ENCODE measurements at regions not wholly inside any gene's neighbourhood (a gene's known extent, or its start where the extent isn't known, plus 50 kb on each side); places are given as distances from the start of the nearest gene placed in this dataset.
"Not testable (repeated sequence)": the region's sequence is repeated elsewhere in the genome, so short reads cannot be mapped to it uniquely, and the experiment has no call there.

GRCh38 chr16:16526998-16527397, 148.1 kb downstream of the NPIPA7 start:
- H3K36me3 ChIP-seq (ENCODE audit: low read depth, low read length); H3K9me3 ChIP-seq (ENCODE audit: low read length); H3K4me1 ChIP-seq (ENCODE audit: insufficient read depth, low read length); intact Hi-C loops (cut with micrococcal nuclease); H3K27ac ChIP-seq (ENCODE audit: low read length); H2AFZ ChIP-seq (ENCODE audit: low read length); H4K20me1 ChIP-seq (ENCODE audit: low read length); H3F3A ChIP-seq (ENCODE audit: low read length, unreplicated experiment); H3K79me2 ChIP-seq (ENCODE audit: low read length); BruUV-seq (replicated peaks); ATAC-seq; H3K9me2 ChIP-seq (replicated peaks; ENCODE audit: low read length); POLR2A ChIA-PET (ENCODE audit: unreplicated experiment); H3K9ac ChIP-seq (ENCODE audit: low read length); DNase-seq; H3K4me2 ChIP-seq (ENCODE audit: low read length); CTCF ChIA-PET; H3K27me3 ChIP-seq (ENCODE audit: low read length); H3K4me3 ChIP-seq (ENCODE audit: low read length): not testable (repeated sequence)

GRCh38 chr16:16530744-16531143, 151.8 kb downstream of the NPIPA7 start:
- H3K9ac ChIP-seq (ENCODE audit: low read length); H3K36me3 ChIP-seq (ENCODE audit: low read depth, low read length); ATAC-seq; BruUV-seq (replicated peaks); intact Hi-C loops (cut with micrococcal nuclease); H2AFZ ChIP-seq (ENCODE audit: low read length); H3K4me2 ChIP-seq (ENCODE audit: low read length); H3K4me1 ChIP-seq (ENCODE audit: insufficient read depth, low read length); H3K9me3 ChIP-seq (ENCODE audit: low read length); H3K79me2 ChIP-seq (ENCODE audit: low read length); H3K4me3 ChIP-seq (ENCODE audit: low read length); DNase-seq; CTCF ChIA-PET; POLR2A ChIA-PET (ENCODE audit: unreplicated experiment); H3K27me3 ChIP-seq (ENCODE audit: low read length); H3K9me2 ChIP-seq (replicated peaks; ENCODE audit: low read length); H3K27ac ChIP-seq (ENCODE audit: low read length); H4K20me1 ChIP-seq (ENCODE audit: low read length); H3F3A ChIP-seq (ENCODE audit: low read length, unreplicated experiment): not testable (repeated sequence)

DNA sequence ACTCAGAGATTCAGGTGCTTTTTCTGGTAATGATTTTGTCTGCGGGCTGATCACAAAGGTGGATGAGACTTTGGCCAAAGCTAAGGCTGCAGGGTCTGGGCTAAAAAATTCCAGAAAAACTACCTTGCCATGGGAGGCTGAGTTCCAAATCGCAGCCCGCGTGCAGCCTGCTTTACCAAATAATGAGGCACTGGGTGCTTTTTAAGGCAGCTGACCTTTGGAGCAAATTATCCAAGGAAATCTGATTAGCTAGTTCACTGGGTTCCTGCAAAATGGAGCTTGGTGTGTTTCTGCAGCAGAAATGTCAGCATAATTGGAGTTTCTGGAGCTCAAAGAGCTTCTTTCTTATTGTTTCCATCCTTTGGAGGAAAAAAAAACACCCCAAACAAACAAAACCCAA, 156.6 kb downstream of the NPIPA7 start:
- H3F3A ChIP-seq (ENCODE audit: low read length, unreplicated experiment); H3K36me3 ChIP-seq (ENCODE audit: low read depth, low read length); H3K4me3 ChIP-seq (ENCODE audit: low read length); H3K4me2 ChIP-seq (ENCODE audit: low read length); H4K20me1 ChIP-seq (ENCODE audit: low read length); BruUV-seq (replicated peaks); H2AFZ ChIP-seq (ENCODE audit: low read length); H3K4me1 ChIP-seq (ENCODE audit: insufficient read depth, low read length); H3K79me2 ChIP-seq (ENCODE audit: low read length); H3K27ac ChIP-seq (ENCODE audit: low read length); POLR2A ChIA-PET (ENCODE audit: unreplicated experiment); intact Hi-C loops (cut with micrococcal nuclease); CTCF ChIA-PET; H3K9ac ChIP-seq (ENCODE audit: low read length); H3K9me2 ChIP-seq (replicated peaks; ENCODE audit: low read length); DNase-seq; H3K9me3 ChIP-seq (ENCODE audit: low read length); ATAC-seq; H3K27me3 ChIP-seq (ENCODE audit: low read length): not testable (repeated sequence)

DNA sequence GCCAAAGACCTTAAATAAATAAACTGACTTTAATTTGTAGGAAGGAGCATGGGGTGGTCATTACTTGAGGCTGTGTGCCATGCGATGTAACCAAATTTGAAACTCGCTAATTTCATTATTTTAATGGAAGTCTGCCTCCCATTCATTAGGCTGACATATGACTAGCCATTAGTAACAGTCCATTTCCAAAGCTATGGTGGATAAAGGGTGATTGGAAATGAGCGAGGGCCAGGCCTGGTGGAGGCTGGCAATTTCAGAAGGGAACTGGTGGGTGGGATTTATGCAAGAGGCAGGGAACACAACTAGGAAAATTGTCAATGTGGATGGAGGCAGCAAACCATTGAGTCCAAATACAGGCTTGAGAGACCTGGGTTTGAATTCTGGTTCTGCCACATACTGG, 157.2 kb downstream of the NPIPA7 start:
- H3K27ac ChIP-seq (ENCODE audit: low read length); H3K27me3 ChIP-seq (ENCODE audit: low read length); H3K9ac ChIP-seq (ENCODE audit: low read length); H3K4me2 ChIP-seq (ENCODE audit: low read length); intact Hi-C loops (cut with micrococcal nuclease); CTCF ChIA-PET; POLR2A ChIA-PET (ENCODE audit: unreplicated experiment); H2AFZ ChIP-seq (ENCODE audit: low read length); H3K9me3 ChIP-seq (ENCODE audit: low read length); BruUV-seq (replicated peaks); H4K20me1 ChIP-seq (ENCODE audit: low read length); H3K4me1 ChIP-seq (ENCODE audit: insufficient read depth, low read length); H3K79me2 ChIP-seq (ENCODE audit: low read length); H3K4me3 ChIP-seq (ENCODE audit: low read length); ATAC-seq; DNase-seq; H3K36me3 ChIP-seq (ENCODE audit: low read depth, low read length); H3K9me2 ChIP-seq (replicated peaks; ENCODE audit: low read length); H3F3A ChIP-seq (ENCODE audit: low read length, unreplicated experiment): not testable (repeated sequence)

- ATAC-seq; POLR2A ChIA-PET (ENCODE audit: unreplicated experiment); intact Hi-C loops (cut with micrococcal nuclease): not testable (repeated sequence)
Observed at GRCh38 chr16:16549710-16550109, 170.8 kb downstream of the NPIPA7 start.

GRCh38 chr16:16550824-16551223, 171.9 kb downstream of the NPIPA7 start:
- H3K4me1 ChIP-seq (ENCODE audit: insufficient read depth, low read length); H3K4me2 ChIP-seq (ENCODE audit: low read length); intact Hi-C loops (cut with micrococcal nuclease); ATAC-seq; H3K9me3 ChIP-seq (ENCODE audit: low read length); H3K36me3 ChIP-seq (ENCODE audit: low read depth, low read length); H3K27ac ChIP-seq (ENCODE audit: low read length); H3K9ac ChIP-seq (ENCODE audit: low read length); H3K4me3 ChIP-seq (ENCODE audit: low read length); CTCF ChIA-PET; DNase-seq; H3K79me2 ChIP-seq (ENCODE audit: low read length); H3K9me2 ChIP-seq (replicated peaks; ENCODE audit: low read length); H2AFZ ChIP-seq (ENCODE audit: low read length); H3F3A ChIP-seq (ENCODE audit: low read length, unreplicated experiment); BruUV-seq (replicated peaks); POLR2A ChIA-PET (ENCODE audit: unreplicated experiment); H4K20me1 ChIP-seq (ENCODE audit: low read length); H3K27me3 ChIP-seq (ENCODE audit: low read length): not testable (repeated sequence)

More at GRCh38 chr16:16549710-16550109, 170.8 kb downstream of the NPIPA7 start:
- H3K9me3 ChIP-seq (ENCODE audit: low read length); H3K9me2 ChIP-seq (replicated peaks; ENCODE audit: low read length); H3K4me2 ChIP-seq (ENCODE audit: low read length); DNase-seq; H3K36me3 ChIP-seq (ENCODE audit: low read depth, low read length); H3K4me1 ChIP-seq (ENCODE audit: insufficient read depth, low read length); CTCF ChIA-PET; H4K20me1 ChIP-seq (ENCODE audit: low read length); H3K4me3 ChIP-seq (ENCODE audit: low read length); H3K27ac ChIP-seq (ENCODE audit: low read length); H3K27me3 ChIP-seq (ENCODE audit: low read length); H3K79me2 ChIP-seq (ENCODE audit: low read length); H3K9ac ChIP-seq (ENCODE audit: low read length); BruUV-seq (replicated peaks); H2AFZ ChIP-seq (ENCODE audit: low read length); H3F3A ChIP-seq (ENCODE audit: low read length, unreplicated experiment): not testable (repeated sequence)

GRCh38 chr16:16552819-16553340, 173.9 kb downstream of the NPIPA7 start:
- H3K9me3 ChIP-seq (ENCODE audit: low read length); POLR2A ChIA-PET (ENCODE audit: unreplicated experiment); BruUV-seq (replicated peaks); ATAC-seq; H3K36me3 ChIP-seq (ENCODE audit: low read depth, low read length); H3K9ac ChIP-seq (ENCODE audit: low read length); H3K4me1 ChIP-seq (ENCODE audit: insufficient read depth, low read length); H3K4me2 ChIP-seq (ENCODE audit: low read length); H3K27me3 ChIP-seq (ENCODE audit: low read length); CTCF ChIA-PET; H3K9me2 ChIP-seq (replicated peaks; ENCODE audit: low read length); H3K27ac ChIP-seq (ENCODE audit: low read length); H3K79me2 ChIP-seq (ENCODE audit: low read length); H3K4me3 ChIP-seq (ENCODE audit: low read length); intact Hi-C loops (cut with micrococcal nuclease); DNase-seq; H4K20me1 ChIP-seq (ENCODE audit: low read length); H2AFZ ChIP-seq (ENCODE audit: low read length); H3F3A ChIP-seq (ENCODE audit: low read length, unreplicated experiment): not testable (repeated sequence)
